ENCODE measurements at regions not wholly inside any gene's neighbourhood (a gene's known extent, or its start where the extent isn't known, plus 50 kb on each side); places are given as distances from the start of the nearest gene placed in this dataset.

GRCh38 chr12:72094490-72094889 lies 155.8 kb downstream of the TPH2 start:
- TF ChIP-seq CTCF (conservative IDR thresholded peaks at IDR 0.05; ENCODE audit: low read length) = no peak
- TF ChIP-seq EZH2phosphoT487 (IDR thresholded peaks at IDR 0.05; ENCODE audit: borderline replicate concordance, low read depth, low read length) = no peak

Measured in OCI-LY7 (cell line).